ENCODE measurements at regions not wholly inside any gene's neighbourhood (a gene's known extent, or its start where the extent isn't known, plus 50 kb on each side); places are given as distances from the start of the nearest gene placed in this dataset.

DNA sequence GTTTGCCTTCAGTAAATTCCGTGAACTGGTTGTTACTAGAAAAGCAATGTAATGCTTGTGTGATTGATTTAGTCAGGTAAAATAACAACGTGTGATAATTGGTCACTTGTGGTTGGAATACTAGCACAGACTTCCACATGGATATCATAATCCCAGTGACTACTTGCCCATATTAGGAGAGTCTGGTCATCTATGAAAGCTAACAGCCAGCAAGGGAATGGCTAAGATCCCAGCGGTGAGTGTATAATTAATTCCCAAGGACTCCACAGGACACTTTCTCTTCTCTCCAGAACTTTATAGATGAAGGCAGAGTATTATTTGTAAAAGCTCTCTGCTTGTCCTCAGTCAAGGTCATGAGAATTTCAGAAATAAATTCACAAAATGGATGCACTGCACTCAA lies 662.6 kb upstream of the TEX47 start:
- Histone ChIP-seq H3K9me3 (ENCODE audit: control insufficient read depth, insufficient read depth, low read length) (no peaks in the 10 kb centered on the region), H3K27me3 (ENCODE audit: control insufficient read depth, low read length) (no peaks in the 10 kb centered on the region), H3K36me3 (ENCODE audit: control insufficient read depth, low read length) (no peaks in the 10 kb centered on the region), H4K20me1 (ENCODE audit: control insufficient read depth, insufficient read depth, low read depth, low read length) (no peaks in the 10 kb centered on the region), H3K9me2 (replicated peaks; ENCODE audit: control insufficient read depth, low read length) (no peaks in the 10 kb centered on the region; the same call in 1 of the 2 replicates), H3K79me2 (ENCODE audit: control insufficient read depth, low read length) (no peaks in the 10 kb centered on the region), H3K4me1 (ENCODE audit: control insufficient read depth, low read length) (no peaks in the 10 kb centered on the region), H3K4me2 (ENCODE audit: low read length) (no peak overlapping the region), H3K4me3 (ENCODE audit: low read length) (no peak overlapping the region), H3F3A (ENCODE audit: control insufficient read depth, insufficient read depth) (no peaks in the 10 kb centered on the region), H3K27ac (ENCODE audit: low read depth, low read length) (no peak overlapping the region)
- TF ChIP-seq EZH2phosphoT487 (IDR thresholded peaks at IDR 0.05; ENCODE audit: borderline replicate concordance, low read length): no peak
- TF ChIP-seq, protein P1, sequence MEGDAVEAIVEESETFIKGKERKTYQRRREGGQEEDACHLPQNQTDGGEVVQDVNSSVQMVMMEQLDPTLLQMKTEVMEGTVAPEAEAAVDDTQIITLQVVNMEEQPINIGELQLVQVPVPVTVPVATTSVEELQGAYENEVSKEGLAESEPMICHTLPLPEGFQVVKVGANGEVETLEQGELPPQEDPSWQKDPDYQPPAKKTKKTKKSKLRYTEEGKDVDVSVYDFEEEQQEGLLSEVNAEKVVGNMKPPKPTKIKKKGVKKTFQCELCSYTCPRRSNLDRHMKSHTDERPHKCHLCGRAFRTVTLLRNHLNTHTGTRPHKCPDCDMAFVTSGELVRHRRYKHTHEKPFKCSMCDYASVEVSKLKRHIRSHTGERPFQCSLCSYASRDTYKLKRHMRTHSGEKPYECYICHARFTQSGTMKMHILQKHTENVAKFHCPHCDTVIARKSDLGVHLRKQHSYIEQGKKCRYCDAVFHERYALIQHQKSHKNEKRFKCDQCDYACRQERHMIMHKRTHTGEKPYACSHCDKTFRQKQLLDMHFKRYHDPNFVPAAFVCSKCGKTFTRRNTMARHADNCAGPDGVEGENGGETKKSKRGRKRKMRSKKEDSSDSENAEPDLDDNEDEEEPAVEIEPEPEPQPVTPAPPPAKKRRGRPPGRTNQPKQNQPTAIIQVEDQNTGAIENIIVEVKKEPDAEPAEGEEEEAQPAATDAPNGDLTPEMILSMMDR (IDR thresholded peaks at IDR 0.05; ENCODE audit: low read depth, low read length, poor library complexity, severe bottlenecking): no peak

DNA sequence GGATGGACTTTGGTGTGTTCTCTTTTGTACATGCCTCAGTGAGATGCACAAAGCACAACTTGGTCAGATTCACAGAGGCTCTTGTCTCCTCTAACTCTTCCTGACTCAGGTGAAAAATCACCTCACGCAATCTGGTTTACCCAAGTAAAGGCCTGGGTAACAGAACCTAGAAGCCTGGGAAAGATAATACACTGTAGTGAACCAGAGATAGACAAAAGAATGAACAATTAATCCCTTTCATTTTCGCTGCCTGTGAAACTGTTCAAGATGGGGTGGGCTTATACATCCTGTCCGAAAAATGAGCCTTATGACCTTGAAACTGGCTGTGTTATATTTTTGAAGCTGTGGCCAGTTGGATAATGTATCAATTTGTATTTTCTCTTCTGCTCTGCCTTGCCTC lies 678.9 kb upstream of the TEX47 start:
- Histone ChIP-seq H3K4me2 (ENCODE audit: low read length) (no peak overlapping the region), H3K27me3 (ENCODE audit: control insufficient read depth, low read length) (no peaks in the 10 kb centered on the region), H3K27ac (ENCODE audit: low read depth, low read length) (no peak overlapping the region)

DNA sequence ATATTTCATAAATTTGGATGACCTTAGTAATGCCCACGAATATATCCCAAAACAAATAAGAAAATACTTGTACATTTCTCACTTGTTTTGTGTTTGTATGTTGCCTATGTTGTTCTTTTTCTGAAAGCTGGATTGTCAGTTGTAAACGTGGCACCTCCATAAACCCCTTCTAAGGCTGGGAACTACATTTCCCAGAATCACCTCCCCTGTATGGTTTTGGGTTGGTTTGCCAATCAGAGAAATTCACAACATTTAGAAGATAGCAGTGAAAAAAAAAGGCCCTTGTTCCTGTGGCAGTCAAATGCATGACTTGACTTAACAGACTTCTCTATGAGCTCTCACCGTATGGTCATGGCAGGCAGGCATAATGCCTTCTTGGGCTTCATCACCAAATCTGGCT lies 676.3 kb upstream of the STEAP1 start:
- Histone ChIP-seq H3K79me2 (ENCODE audit: control insufficient read depth, low read length) (no peaks in the 10 kb centered on the region), H4K20me1 (ENCODE audit: control insufficient read depth, insufficient read depth, low read depth, low read length) (no peaks in the 10 kb centered on the region), H3K4me2 (ENCODE audit: low read length) (no peak overlapping the region), H3K27me3 (ENCODE audit: control insufficient read depth, low read length) (no peaks in the 10 kb centered on the region), H3K9me2 (replicated peaks; ENCODE audit: control insufficient read depth, low read length) (no peaks in the 10 kb centered on the region), H3K4me3 (ENCODE audit: low read length) (no peak overlapping the region), H3K4me1 (ENCODE audit: control insufficient read depth, low read length) (no peaks in the 10 kb centered on the region), H3K27ac (ENCODE audit: low read depth, low read length) (no peak overlapping the region), H3K9me3 (ENCODE audit: control insufficient read depth, insufficient read depth, low read length) (no peaks in the 10 kb centered on the region), H3F3A (ENCODE audit: control insufficient read depth, insufficient read depth) (no peaks in the 10 kb centered on the region), H3K36me3 (ENCODE audit: control insufficient read depth, low read length) (no peaks in the 10 kb centered on the region)
- TF ChIP-seq, protein P1 (IDR thresholded peaks at IDR 0.05; ENCODE audit: low read depth, low read length, poor library complexity, severe bottlenecking): no peak
- TF ChIP-seq EZH2phosphoT487 (IDR thresholded peaks at IDR 0.05; ENCODE audit: borderline replicate concordance, low read length): no peak

More for the DNA sequence above, 678.9 kb upstream of the TEX47 start:
- no peaks in the 10 kb centered on the region for H3K9me3 ChIP-seq (ENCODE audit: control insufficient read depth, insufficient read depth, low read length)
- H3K4me3 ChIP-seq (ENCODE audit: low read length): no peak overlapping the region
- H3K9me2 ChIP-seq (replicated peaks; ENCODE audit: control insufficient read depth, low read length): no peaks in the 10 kb centered on the region
- no peaks in the 10 kb centered on the region for H4K20me1 ChIP-seq (ENCODE audit: control insufficient read depth, insufficient read depth, low read depth, low read length)
- no peaks in the 10 kb centered on the region for H3K4me1 ChIP-seq (ENCODE audit: control insufficient read depth, low read length)
- no peaks in the 10 kb centered on the region for H3K36me3 ChIP-seq (ENCODE audit: control insufficient read depth, low read length)
- TF ChIP-seq, protein P1 (IDR thresholded peaks at IDR 0.05; ENCODE audit: low read depth, low read length, poor library complexity, severe bottlenecking): no peak
- no peak for TF ChIP-seq EZH2phosphoT487 (IDR thresholded peaks at IDR 0.05; ENCODE audit: borderline replicate concordance, low read length)
- H3K79me2 ChIP-seq (ENCODE audit: control insufficient read depth, low read length): no peaks in the 10 kb centered on the region
- H3F3A ChIP-seq (ENCODE audit: control insufficient read depth, insufficient read depth): no peaks in the 10 kb centered on the region

DNA sequence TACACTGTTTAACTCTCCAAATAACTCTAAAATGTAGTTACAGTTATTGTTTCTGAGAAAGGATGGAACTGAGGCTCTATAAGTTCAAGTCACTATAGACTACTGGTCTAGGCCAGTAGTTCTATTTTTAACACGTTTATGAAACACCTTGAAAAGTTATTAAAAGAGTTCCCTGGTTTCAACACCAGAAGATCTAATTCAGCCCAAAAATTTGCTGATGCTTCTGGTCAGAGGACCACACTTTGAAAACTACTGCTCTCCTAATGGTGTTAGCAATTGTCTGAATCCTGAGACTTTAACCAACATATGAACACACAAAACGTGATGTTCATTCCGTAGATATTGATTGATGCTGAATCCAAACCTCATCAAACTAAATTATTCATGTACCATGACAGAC lies 658.6 kb upstream of the STEAP1 start:
- H3K9me2 ChIP-seq (replicated peaks; ENCODE audit: control insufficient read depth, low read length): no peaks in the 10 kb centered on the region
- H3K79me2 ChIP-seq (ENCODE audit: control insufficient read depth, low read length): no peaks in the 10 kb centered on the region
- H3K27me3 ChIP-seq (ENCODE audit: control insufficient read depth, low read length): no peaks in the 10 kb centered on the region
- H3K9me3 ChIP-seq (ENCODE audit: control insufficient read depth, insufficient read depth, low read length): no peaks in the 10 kb centered on the region
- H3K4me2 ChIP-seq (ENCODE audit: low read length): no peak overlapping the region
- no peaks in the 10 kb centered on the region for H3K4me1 ChIP-seq (ENCODE audit: control insufficient read depth, low read length)
- H3F3A ChIP-seq (ENCODE audit: control insufficient read depth, insufficient read depth): no peaks in the 10 kb centered on the region
- H3K36me3 ChIP-seq (ENCODE audit: control insufficient read depth, low read length): no peaks in the 10 kb centered on the region
- no peak overlapping the region for H3K4me3 ChIP-seq (ENCODE audit: low read length)
- H3K27ac ChIP-seq (ENCODE audit: low read depth, low read length): no peak overlapping the region
- no peaks in the 10 kb centered on the region for H4K20me1 ChIP-seq (ENCODE audit: control insufficient read depth, insufficient read depth, low read depth, low read length)
- TF ChIP-seq, protein P1 (IDR thresholded peaks at IDR 0.05; ENCODE audit: low read depth, low read length, poor library complexity, severe bottlenecking): no peak
- TF ChIP-seq EZH2phosphoT487 (IDR thresholded peaks at IDR 0.05; ENCODE audit: borderline replicate concordance, low read length): no peak
